H1 (cell line): ENCODE measurements at regions not wholly inside any gene's neighbourhood (a gene's known extent, or its start where the extent isn't known, plus 50 kb on each side); places are given as distances from the start of the nearest gene placed in this dataset.
A peak's percentile ranks its signal among the peaks of the same experiment; 100 is the strongest.

ENCODE experiments used
- CTCF ChIA-PET: fragments of 300-600 bp; sonication (Branson Sonifier 250); formaldehyde crosslinking; loops from one replicate; lab custom pipeline; 2021; ENCODE audit not compliant: partially characterized antibody; lab: Charles Lee
- POLR2A ChIA-PET: fragments of 300-600 bp; sonication (Branson Sonifier 250); formaldehyde crosslinking; loops from one replicate; lab custom pipeline; 2021; ENCODE audit warnings: inconsistent platforms; ENCODE audit not compliant: partially characterized antibody; lab: Charles Lee
- DNase-seq, 2 experiments: peaks; one replicate each; pipeline versions ENCODE4 v3.0.0 to v3.0.0-alpha.2; 2010 to 2022; ENCODE audit warnings: low spot score in 2 of 2, low read depth in 1 of 2, mixed read lengths in 1 of 2
- FAIRE-seq: peaks from 2 replicates; lab custom pipeline; 2011; peaks lifted over from hg19 to GRCh38; lab: Jason Lieb, UNC
- H2AFZ ChIP-seq: 2 replicates; pipeline ENCODE4 v1.8.1; 2012; ENCODE audit warnings: low read length, inconsistent platforms
- H2AK5ac ChIP-seq: 2 replicates; pipeline ENCODE4 v1.6.1; 2013; ENCODE audit warnings: low read depth, low read length
- H2BK120ac ChIP-seq: replicated peaks from 2 replicates; pipeline ENCODE3; 2013; ENCODE audit warnings: low read depth, low read length, inconsistent platforms
- H2BK12ac ChIP-seq: 2 replicates; pipeline ENCODE4 v1.6.1; 2013; ENCODE audit warnings: low read depth, low read length
- H2BK15ac ChIP-seq: 2 replicates; pipeline ENCODE4 v1.6.1; 2013; ENCODE audit warnings: low read length
- H2BK20ac ChIP-seq: 2 replicates; pipeline ENCODE4 v1.6.1; 2013; ENCODE audit warnings: low read length
- H2BK5ac ChIP-seq: 2 replicates; pipeline ENCODE4 v1.6.1; 2013; ENCODE audit warnings: low read depth, low read length
- H3K14ac ChIP-seq: 2 replicates; pipeline ENCODE4 v1.6.1; 2013; ENCODE audit warnings: inconsistent platforms; ENCODE audit not compliant: insufficient read length
- H3K18ac ChIP-seq: 2 replicates; pipeline ENCODE4 v1.6.1; 2013; ENCODE audit warnings: low read length; ENCODE audit errors: extremely low read depth
- H3K23ac ChIP-seq: 2 replicates; pipeline ENCODE4 v1.6.1; 2013; ENCODE audit warnings: inconsistent platforms; ENCODE audit not compliant: insufficient read length
- H3K23me2 ChIP-seq: 2 replicates; pipeline ENCODE4 v1.6.1; 2013; ENCODE audit warnings: low read depth, low read length
- H3K27ac ChIP-seq: 2 replicates; pipeline ENCODE4 v1.6.1; 2011; ENCODE audit warnings: low read depth, low read length, inconsistent platforms
- H3K27me3 ChIP-seq, 4 experiments: replicated peaks in 1 of 4; 1 replicate in 1 of 4; 2 replicates in 3 of 4; pipeline versions ENCODE4 v1.6.1 to v1.8.1; 2011 to 2013; ENCODE audit warnings: low read length in 3 of 4, mild to moderate bottlenecking in 3 of 4, inconsistent platforms in 2 of 4, mixed read lengths in 2 of 4, moderate library complexity in 1 of 4; ENCODE audit not compliant: control insufficient read depth in 3 of 4, insufficient read depth in 3 of 4; ENCODE audit errors: extremely low read depth in 1 of 4
- H3K36me3 ChIP-seq, 4 experiments: 2 replicates each; pipeline versions ENCODE4 v1.6.1 to v1.8.1; 2011 to 2013; ENCODE audit warnings: mild to moderate bottlenecking in 4 of 4, low read length in 3 of 4, moderate library complexity in 2 of 4, control low read depth in 1 of 4, inconsistent platforms in 1 of 4; ENCODE audit not compliant: insufficient read depth in 4 of 4, control insufficient read depth in 2 of 4
- H3K4ac ChIP-seq: replicated peaks from 2 replicates; pipeline ENCODE3; 2013; ENCODE audit warnings: low read length, low read depth, mixed read lengths, inconsistent platforms; ENCODE audit not compliant: insufficient read length
- H3K4me1 ChIP-seq, 4 experiments: replicated peaks in 1 of 4; 1 replicate in 1 of 4; 2 replicates in 3 of 4; pipeline versions ENCODE4 v1.6.1 to v1.8.1; 2011 to 2013; ENCODE audit warnings: low read length in 3 of 4, inconsistent platforms in 2 of 4, mixed read lengths in 1 of 4; ENCODE audit not compliant: insufficient read depth in 4 of 4, control insufficient read depth in 3 of 4
- H3K4me2 ChIP-seq, 2 experiments: 2 replicates each; pipeline versions ENCODE4 v1.6.1 to v1.8.1; 2011 to 2013; ENCODE audit warnings: low read depth in 2 of 2, low read length in 2 of 2, control low read depth in 1 of 2, inconsistent platforms in 1 of 2, mild to moderate bottlenecking in 1 of 2; ENCODE audit not compliant: insufficient read depth in 1 of 2
- H3K4me3 ChIP-seq, 4 experiments: fragments of 200-600, 300-600 bp in 1 of 4; sonication (generic), shearing (Covaris generic), sonication (Bioruptor Twin) in 1 of 4; 2 replicates each; pipeline versions ENCODE4 v1.5.1 to v1.8.1; 2011 to 2016; ENCODE audit warnings: low read length in 4 of 4, low read depth in 3 of 4, control low read depth in 2 of 4, inconsistent platforms in 2 of 4, mild to moderate bottlenecking in 2 of 4, mixed read lengths in 1 of 4, moderate library complexity in 1 of 4; ENCODE audit not compliant: insufficient read depth in 2 of 4; ENCODE audit errors: extremely low read depth in 1 of 4
- H3K56ac ChIP-seq: replicated peaks from 2 replicates; pipeline ENCODE3; 2013; ENCODE audit warnings: low read depth, mild to moderate bottlenecking, mixed read lengths, low read length, inconsistent platforms; ENCODE audit not compliant: insufficient read length
- H3K79me1 ChIP-seq: 2 replicates; pipeline ENCODE4 v1.6.1; 2013; ENCODE audit warnings: low read depth, low read length, control low read depth
- H3K79me2 ChIP-seq, 2 experiments: 2 replicates each; pipeline versions ENCODE4 v1.6.1 to v1.8.1; 2012 to 2013; ENCODE audit warnings: low read length in 2 of 2, mild to moderate bottlenecking in 2 of 2, inconsistent platforms in 1 of 2; ENCODE audit not compliant: insufficient read depth in 2 of 2, control insufficient read depth in 1 of 2
- H3K9ac ChIP-seq, 4 experiments: replicated peaks in 1 of 4; 1 replicate in 1 of 4; 2 replicates in 3 of 4; pipeline versions ENCODE4 v1.6.1 to v1.8.1; 2011 to 2013; ENCODE audit warnings: low read depth in 3 of 4, low read length in 3 of 4, control low read depth in 2 of 4, mild to moderate bottlenecking in 2 of 4, moderate library complexity in 2 of 4, inconsistent platforms in 1 of 4; ENCODE audit errors: extremely low read depth in 1 of 4
- H3K9me3 ChIP-seq, 2 experiments: 2 replicates each; pipeline versions ENCODE4 v1.6.1 to v1.8.1; 2012 to 2013; ENCODE audit warnings: mild to moderate bottlenecking in 2 of 2, moderate library complexity in 2 of 2, control low read depth in 1 of 2, inconsistent platforms in 1 of 2, low read depth in 1 of 2, low read length in 1 of 2, mixed read lengths in 1 of 2; ENCODE audit not compliant: insufficient read depth in 2 of 2
- H4K20me1 ChIP-seq, 2 experiments: replicated peaks in 1 of 2; 2 replicates each; pipeline versions ENCODE3 to v1.8.1; 2011 to 2013; ENCODE audit warnings: inconsistent platforms in 2 of 2, low read length in 2 of 2, mild to moderate bottlenecking in 1 of 2; ENCODE audit not compliant: insufficient read depth in 2 of 2, control insufficient read depth in 1 of 2
- H4K5ac ChIP-seq: 2 replicates; pipeline ENCODE4 v1.6.1; 2013; ENCODE audit warnings: low read length, low read depth, mixed read lengths, inconsistent platforms; ENCODE audit not compliant: insufficient read length
- H4K8ac ChIP-seq: 2 replicates; pipeline ENCODE4 v1.8.0; 2013; ENCODE audit warnings: mild to moderate bottlenecking, moderate library complexity, low read length, inconsistent platforms; ENCODE audit not compliant: insufficient read depth; ENCODE audit errors: extremely low read depth
- H4K91ac ChIP-seq: replicated peaks from 2 replicates; pipeline ENCODE3; 2013; ENCODE audit warnings: low read length, mixed read lengths, inconsistent platforms; ENCODE audit not compliant: insufficient read length
- CTBP2 ChIP-seq: IDR thresholded peaks from 2 replicates; pipeline ENCODE4 v1.7.0; 2011; ENCODE audit warnings: borderline replicate concordance, mild to moderate bottlenecking, moderate library complexity, mixed read lengths, low read length; ENCODE audit not compliant: insufficient read depth, insufficient read length
- EGR1 ChIP-seq: IDR thresholded peaks from 2 replicates; pipeline ENCODE4 v1.6.1; 2011; ENCODE audit warnings: low read depth, low read length, borderline replicate concordance
- RNF2 ChIP-seq: fragments of 200-900, 300-1000 bp; sonication (generic); IDR thresholded peaks from 2 replicates; pipeline ENCODE4 v1.7.1; 2016; ENCODE audit warnings: borderline replicate concordance, low read depth, mild to moderate bottlenecking, antibody characterized with exemption, low read length; ENCODE audit not compliant: poor library complexity, severe bottlenecking; ENCODE audit errors: missing control alignments
- SAP30 ChIP-seq: fragments of 300-600 bp; sonication (generic); IDR thresholded peaks from 2 replicates; pipeline ENCODE4 v1.7.1; 2012; ENCODE audit warnings: low read length, moderate library complexity, mild to moderate bottlenecking, inconsistent platforms; ENCODE audit not compliant: insufficient read depth, insufficient replicate concordance
- SP1 ChIP-seq: IDR thresholded peaks from 2 replicates; pipeline ENCODE4 v1.6.1; 2011; ENCODE audit warnings: low read depth, low read length
- TAF1 ChIP-seq: IDR thresholded peaks from 2 replicates; pipeline ENCODE4 v1.6.1; 2011; ENCODE audit warnings: mild to moderate bottlenecking, low read depth, low read length
- YY1 ChIP-seq: IDR thresholded peaks from 2 replicates; pipeline ENCODE4 v1.6.1; 2011; ENCODE audit warnings: low read depth, mild to moderate bottlenecking, low read length
- WGBS, 2 experiments: shearing (Covaris generic) in 1 of 2; methylation state at CpG; one replicate each; pipeline versions ENCODE4 v1.1.6 to v1.1.7; 2013 to 2015; ENCODE audit warnings: low lambda C conversion rate in 2 of 2, mixed read lengths in 2 of 2, inconsistent platforms in 1 of 2, low coverage in 1 of 2, missing lambda C conversion rate in 1 of 2; ENCODE audit not compliant: insufficient replicate concordance in 2 of 2, insufficient coverage in 1 of 2, insufficient read length in 1 of 2; ENCODE audit errors: extremely low coverage in 1 of 2, missing lambda C conversion rate in 1 of 2; 5-methylcytosine and 5-hydroxymethylcytosine counted together

GRCh38 chr6:27177485-27178406, 69.8 kb upstream of the PRSS16 start:
- H3K27me3 ChIP-seq = no peaks in the 10 kb centered on the region
- peak overlapping the region; percentile 9 to 94 (median 80) for H3K9ac ChIP-seq
- 1% methylated on average over 39 of the region's 39 CpGs; no CpG with 5 or more reads in 1 of the 2 experiments for WGBS, 2 experiments
- TF ChIP-seq CTBP2 (peak; percentile 76), TAF1 (peak; percentile 69), EGR1 (no peak), YY1 (peak; percentile 39; the same call in 1 of the 2 replicates), RNF2 (no peak), SAP30 (peak; percentile 94), SP1 (0 out of 2 replicates have a peak, but pooled peaks have one; percentile 24)

More at GRCh38 chr6:27177485-27178406, 69.8 kb upstream of the PRSS16 start:
- Histone ChIP-seq H3K4me1 (peaks cover 0 to 6% (median 1%) of the 10 kb centered on the region in 4 experiments; a peak in 3 of 7 replicates), H3K9me3 (no peaks in the 10 kb centered on the region), H3K4me3 (peak overlapping the region; percentile 96 to 100 (median 100)), H2BK12ac (0 out of 2 replicates have a peak overlapping the region, but pooled peaks have one; percentile 23), H3K79me2 (no peaks in the 10 kb centered on the region), H4K8ac (no peak overlapping the region; the same call in 1 of the 2 replicates), H3K23ac (no peak overlapping the region), H3K27ac (peak overlapping the region; percentile 89), H3K23me2 (peaks cover 6% of the 10 kb centered on the region), H3K36me3 (no peaks in the 10 kb centered on the region), H4K5ac (peak overlapping the region; percentile 53), H2BK120ac (no peak overlapping the region), H3K18ac (peak overlapping the region; percentile 75), H3K56ac (peak overlapping the region; percentile 2), H2BK15ac (no peak overlapping the region), H2BK20ac (no peak overlapping the region), H3K14ac (no peak overlapping the region), H3K79me1 (no peaks in the 10 kb centered on the region; the same call in 1 of the 2 replicates), H4K91ac (no peak overlapping the region), H3K4ac (no peak overlapping the region), H2BK5ac (peak overlapping the region; percentile 88), H3K4me2 (peak overlapping the region; percentile 76 to 79), H2AFZ (peak overlapping the region; percentile 98), H4K20me1 (no peaks in the 10 kb centered on the region), H2AK5ac (0 out of 2 replicates have a peak overlapping the region, but pooled peaks have one; percentile 13)
- FAIRE-seq = peak; percentile 80
- ChIA-PET CTCF (interaction anchor here (0.9 to 2.2 kb wide), 12 partner anchors 8 to 575 kb away, joined by 3 to 8 read pairs (median 4); a partner anchor contains a TSS), POLR2A (interaction anchor here (0.7 to 4.9 kb wide), 25 partner anchors 10 to 716 kb away, joined by 3 to 56 read pairs (median 3); a partner anchor contains a TSS)
- DNase-seq = peak in 1 of 2 experiments; percentile 84
